A673 (cell line): ENCODE measurements at regions not wholly inside any gene's neighbourhood (a gene's known extent, or its start where the extent isn't known, plus 50 kb on each side); places are given as distances from the start of the nearest gene placed in this dataset.

Experiments
- EZH2 ChIP-seq: fragments of 200-600 bp; sonication (generic); IDR thresholded peaks from 2 replicates; pipeline ENCODE4 v1.6.1; 2017; ENCODE audit warnings: borderline replicate concordance, low read depth, mild to moderate bottlenecking, mixed read lengths, antibody characterized with exemption, low read length; ENCODE audit not compliant: poor library complexity, severe bottlenecking
- TF ChIP-seq, protein P1 (sequence below): fragments of 300-800, 200-600 bp; sonication (generic); conservative IDR thresholded peaks from 2 replicates; pipeline ENCODE4 v1.5.1; 2017; ENCODE audit warnings: low read depth, mild to moderate bottlenecking, antibody characterized with exemption, low read length, moderate library complexity, mixed read lengths

DNA sequence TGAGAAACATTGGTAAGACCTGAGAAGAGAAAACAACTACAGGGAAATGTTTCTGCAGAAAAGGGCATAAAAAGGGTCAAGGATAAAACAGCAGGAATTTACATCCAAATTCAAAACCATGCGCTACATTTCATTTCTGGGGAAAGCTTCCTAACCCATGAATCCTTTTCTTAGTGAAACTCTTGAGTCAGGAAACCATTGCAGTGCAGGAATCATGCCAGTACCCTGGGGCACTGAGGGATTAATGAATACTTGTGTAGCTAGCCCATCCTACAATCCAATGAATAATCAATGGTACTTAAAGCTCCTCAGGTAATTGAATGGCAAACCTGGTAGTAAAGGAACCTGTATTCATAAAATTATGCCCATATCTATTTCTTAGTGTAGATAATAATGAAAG is 580.5 kb downstream of the TLE1 start:
- TF ChIP-seq, protein P1, sequence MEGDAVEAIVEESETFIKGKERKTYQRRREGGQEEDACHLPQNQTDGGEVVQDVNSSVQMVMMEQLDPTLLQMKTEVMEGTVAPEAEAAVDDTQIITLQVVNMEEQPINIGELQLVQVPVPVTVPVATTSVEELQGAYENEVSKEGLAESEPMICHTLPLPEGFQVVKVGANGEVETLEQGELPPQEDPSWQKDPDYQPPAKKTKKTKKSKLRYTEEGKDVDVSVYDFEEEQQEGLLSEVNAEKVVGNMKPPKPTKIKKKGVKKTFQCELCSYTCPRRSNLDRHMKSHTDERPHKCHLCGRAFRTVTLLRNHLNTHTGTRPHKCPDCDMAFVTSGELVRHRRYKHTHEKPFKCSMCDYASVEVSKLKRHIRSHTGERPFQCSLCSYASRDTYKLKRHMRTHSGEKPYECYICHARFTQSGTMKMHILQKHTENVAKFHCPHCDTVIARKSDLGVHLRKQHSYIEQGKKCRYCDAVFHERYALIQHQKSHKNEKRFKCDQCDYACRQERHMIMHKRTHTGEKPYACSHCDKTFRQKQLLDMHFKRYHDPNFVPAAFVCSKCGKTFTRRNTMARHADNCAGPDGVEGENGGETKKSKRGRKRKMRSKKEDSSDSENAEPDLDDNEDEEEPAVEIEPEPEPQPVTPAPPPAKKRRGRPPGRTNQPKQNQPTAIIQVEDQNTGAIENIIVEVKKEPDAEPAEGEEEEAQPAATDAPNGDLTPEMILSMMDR, result no peak
- no peak for TF ChIP-seq EZH2
